ENCODE measurements at regions not wholly inside any gene's neighbourhood (a gene's known extent, or its start where the extent isn't known, plus 50 kb on each side); places are given as distances from the start of the nearest gene placed in this dataset.

DNA sequence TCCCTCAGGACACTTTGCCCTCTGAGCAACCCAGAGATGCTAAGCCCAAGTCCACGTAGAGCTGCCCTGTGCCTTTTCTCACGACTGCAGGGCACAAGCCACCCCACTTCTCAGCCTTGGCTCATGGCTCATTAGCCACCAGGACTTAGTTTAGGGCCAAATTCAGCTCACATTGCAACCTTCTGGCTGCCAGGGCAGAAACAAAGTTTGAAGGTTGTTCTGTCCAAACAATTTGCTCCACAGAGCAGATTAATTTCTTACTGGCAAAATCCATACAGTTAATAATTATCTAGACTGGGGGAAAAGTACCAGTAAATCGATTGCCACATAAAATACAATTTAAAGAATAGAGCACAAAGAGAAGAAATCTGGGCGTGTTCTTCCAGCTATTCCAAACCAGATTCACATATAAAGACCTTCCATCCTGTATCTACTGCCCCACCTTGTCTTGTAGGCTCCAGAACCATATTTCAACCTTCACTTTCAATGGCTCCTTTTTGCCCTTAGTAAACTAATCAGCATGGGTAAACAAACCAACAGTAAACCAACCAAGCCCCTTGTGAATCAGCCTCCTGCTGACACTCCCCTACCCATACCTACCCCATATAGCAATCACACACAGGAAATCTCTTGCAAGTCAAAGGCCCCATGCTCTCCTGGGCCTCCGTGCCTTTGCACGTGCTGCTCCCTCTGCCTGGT is 101.9 kb downstream of the QRSL1 start:
- peak overlapping the region; percentile 53 for H3K27ac ChIP-seq
- no peak for TF ChIP-seq CTCF (conservative IDR thresholded peaks at IDR 0.05)

GRCh38 chr6:106730718-106731117 is 101.3 kb downstream of the QRSL1 start:
- peak overlapping the region; percentile 53 for H3K27ac ChIP-seq
- no peak for TF ChIP-seq CTCF (conservative IDR thresholded peaks at IDR 0.05)

DNA sequence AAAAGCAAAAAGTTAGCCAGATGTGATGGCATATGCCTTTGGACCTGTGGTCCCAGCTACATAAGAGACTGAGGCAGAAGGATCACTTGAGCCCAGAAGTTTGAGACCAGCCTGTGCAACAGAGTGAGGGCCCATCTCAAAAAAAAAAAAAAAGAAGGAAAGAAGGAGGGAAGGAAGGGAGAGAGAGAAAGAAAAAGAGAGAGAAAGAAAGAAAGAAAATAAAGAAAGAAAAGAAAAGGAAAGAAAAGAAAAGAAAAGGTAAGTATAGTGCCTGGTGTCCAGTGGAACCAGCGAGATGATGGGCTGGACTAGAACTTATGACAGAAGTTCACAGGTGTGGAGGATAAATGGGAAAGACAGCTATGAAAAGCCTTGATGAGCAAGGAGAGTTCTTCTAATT is 100.9 kb downstream of the QRSL1 start:
- TF ChIP-seq CTCF (conservative IDR thresholded peaks at IDR 0.05) = no peak
- H3K27ac ChIP-seq = peak overlapping the region; percentile 53; the same call in 1 of the 2 replicates

DNA sequence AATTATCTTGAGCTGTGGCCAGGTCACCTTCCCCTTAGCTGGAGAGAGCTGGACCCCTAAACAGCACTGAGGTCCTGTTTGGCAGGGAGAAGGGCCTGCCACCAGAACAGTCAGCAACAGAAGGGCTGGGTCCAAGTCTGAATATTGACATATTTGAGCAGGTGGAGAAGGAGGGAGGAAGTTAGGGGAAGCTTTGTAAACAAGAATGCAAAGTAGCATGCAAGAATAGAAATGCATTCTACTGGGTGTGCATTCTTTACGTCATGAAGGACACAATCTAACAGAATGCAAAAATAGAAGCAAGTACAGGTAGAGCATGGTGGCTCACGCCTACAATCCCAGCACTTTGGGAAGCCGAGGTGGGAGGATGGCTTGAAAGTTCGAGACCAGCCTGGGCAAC is 100.5 kb downstream of the QRSL1 start:
- no peak for TF ChIP-seq CTCF (conservative IDR thresholded peaks at IDR 0.05)
- H3K27ac ChIP-seq = no peak overlapping the region; the same call in 1 of the 2 replicates

DNA sequence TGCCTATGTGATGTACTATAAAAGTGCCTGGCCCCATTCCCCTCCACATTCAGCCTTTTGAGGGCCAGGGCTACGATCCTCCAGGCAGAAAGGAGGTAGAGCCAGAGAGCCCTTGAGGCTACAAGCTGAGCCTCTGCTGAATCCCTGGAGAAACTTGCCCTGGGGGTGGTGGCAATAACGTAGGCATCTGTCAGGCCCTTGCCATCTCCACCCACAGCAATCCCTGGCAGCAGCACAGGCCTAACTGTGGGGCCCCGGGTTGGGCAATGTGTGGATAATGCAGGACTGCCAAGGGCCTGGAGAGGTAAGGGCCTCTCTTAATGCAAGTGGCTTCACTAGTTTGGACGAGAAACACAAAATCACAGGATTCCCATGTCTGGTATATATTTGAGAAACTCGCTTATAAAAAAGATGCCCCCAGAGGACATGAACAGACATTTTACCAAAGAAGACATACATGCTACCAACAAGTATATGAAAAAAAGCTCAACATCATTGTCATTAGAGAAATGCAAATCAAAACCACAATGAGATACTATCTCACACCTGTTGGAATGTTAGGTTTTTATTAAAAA is 99.0 kb downstream of the QRSL1 start:
- H3K27ac ChIP-seq = no peak overlapping the region
- no peak for TF ChIP-seq CTCF (conservative IDR thresholded peaks at IDR 0.05)

GRCh38 chr6:106727480-106728149 is 98.2 kb downstream of the QRSL1 start:
- TF ChIP-seq CTCF (conservative IDR thresholded peaks at IDR 0.05) = no peak
- H3K27ac ChIP-seq = no peak overlapping the region

DNA sequence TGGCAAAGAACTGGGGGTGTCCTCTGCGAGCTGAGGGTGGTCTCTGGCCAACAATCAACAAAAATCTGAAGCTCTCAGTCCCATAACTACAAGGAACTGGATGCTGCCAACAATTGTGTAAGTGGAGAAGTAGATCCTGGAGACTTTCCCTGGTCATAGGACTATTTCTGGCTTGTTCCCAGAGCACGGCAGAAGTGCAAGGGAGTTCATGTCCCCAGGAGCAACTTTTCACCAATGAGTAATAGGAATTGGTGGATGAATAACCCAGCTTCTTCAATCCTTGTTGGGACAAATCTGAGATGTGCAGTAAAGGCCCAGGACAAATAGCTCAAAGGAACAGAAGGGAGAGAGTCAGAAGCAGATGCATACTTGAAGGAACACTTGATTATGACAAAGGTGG is 95.5 kb downstream of the QRSL1 start:
- TF ChIP-seq CTCF (conservative IDR thresholded peaks at IDR 0.05) = no peak
- H3K27ac ChIP-seq = no peak overlapping the region

Data from VCaP (cell line).